ENCODE measurements at regions not wholly inside any gene's neighbourhood (a gene's known extent, or its start where the extent isn't known, plus 50 kb on each side); places are given as distances from the start of the nearest gene placed in this dataset.

- TF ChIP-seq EZH2 (IDR thresholded peaks at IDR 0.05; ENCODE audit: low read length, unreplicated experiment), result no peak
- TF ChIP-seq, protein P1, sequence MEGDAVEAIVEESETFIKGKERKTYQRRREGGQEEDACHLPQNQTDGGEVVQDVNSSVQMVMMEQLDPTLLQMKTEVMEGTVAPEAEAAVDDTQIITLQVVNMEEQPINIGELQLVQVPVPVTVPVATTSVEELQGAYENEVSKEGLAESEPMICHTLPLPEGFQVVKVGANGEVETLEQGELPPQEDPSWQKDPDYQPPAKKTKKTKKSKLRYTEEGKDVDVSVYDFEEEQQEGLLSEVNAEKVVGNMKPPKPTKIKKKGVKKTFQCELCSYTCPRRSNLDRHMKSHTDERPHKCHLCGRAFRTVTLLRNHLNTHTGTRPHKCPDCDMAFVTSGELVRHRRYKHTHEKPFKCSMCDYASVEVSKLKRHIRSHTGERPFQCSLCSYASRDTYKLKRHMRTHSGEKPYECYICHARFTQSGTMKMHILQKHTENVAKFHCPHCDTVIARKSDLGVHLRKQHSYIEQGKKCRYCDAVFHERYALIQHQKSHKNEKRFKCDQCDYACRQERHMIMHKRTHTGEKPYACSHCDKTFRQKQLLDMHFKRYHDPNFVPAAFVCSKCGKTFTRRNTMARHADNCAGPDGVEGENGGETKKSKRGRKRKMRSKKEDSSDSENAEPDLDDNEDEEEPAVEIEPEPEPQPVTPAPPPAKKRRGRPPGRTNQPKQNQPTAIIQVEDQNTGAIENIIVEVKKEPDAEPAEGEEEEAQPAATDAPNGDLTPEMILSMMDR (conservative IDR thresholded peaks at IDR 0.05; ENCODE audit: low read depth, low read length), result no peak
- no peak for TF ChIP-seq EZH2phosphoT487 (IDR thresholded peaks at IDR 0.05; ENCODE audit: borderline replicate concordance, low read length)
Measured at GRCh38 chr16:66014221-66014620, 352.3 kb upstream of the CDH5 start.
